ENCODE measurements at regions not wholly inside any gene's neighbourhood (a gene's known extent, or its start where the extent isn't known, plus 50 kb on each side); places are given as distances from the start of the nearest gene placed in this dataset.

GRCh38 chr4:19924761-19925160 lies 326.9 kb upstream of the SLIT2 start:
- no TSS peak for BruUV-seq (replicated peaks)
- H3K79me2 ChIP-seq (ENCODE audit: insufficient read depth, low read length) = no peaks in the 10 kb centered on the region
- no peak for FAIRE-seq
- H3K27ac ChIP-seq (ENCODE audit: extremely low read length, insufficient read depth, low read length) = no peak overlapping the region
- H3K4me3 ChIP-seq (replicated peaks in 1 of 3; ENCODE audit: insufficient read depth in 1 of 3, low read depth in 2 of 3, low read length in 3 of 3) = no peak overlapping the region
- H4K20me1 ChIP-seq (ENCODE audit: insufficient read depth, low read length) = no peaks in the 10 kb centered on the region
- H2AFZ ChIP-seq (ENCODE audit: low read length) = no peak overlapping the region
- H3K27me3 ChIP-seq (ENCODE audit: control insufficient read depth in 1 of 2, insufficient read depth in 2 of 2, low read length in 2 of 2) = no peaks in the 10 kb centered on the region
- no peak overlapping the region for H3K9ac ChIP-seq (ENCODE audit: insufficient read depth, low read depth, low read length)
- intact Hi-C loops (cut with micrococcal nuclease; ENCODE audit: unreplicated experiment) = no loop called here
- H3K4me1 ChIP-seq (ENCODE audit: insufficient read depth, low read length) = no peaks in the 10 kb centered on the region
- in situ Hi-C loops (cut with HindIII; ENCODE audit: extremely low pct_ligation_motif_present, low pct_unique_long_range_greater_than_20kb) = no loop called here
- DNase-seq (ENCODE audit: low spot score) = no peak
- CTCF ChIA-PET (ENCODE audit: low intra/inter-chr PET ratio, low total read pairs) = no interaction called here
- ATAC-seq = no peak
- POLR2A ChIA-PET = no interaction called here
- no peaks in the 10 kb centered on the region for H3K36me3 ChIP-seq (replicated peaks in 1 of 2; ENCODE audit: control insufficient read depth in 1 of 2, insufficient read depth in 2 of 2, low read length in 2 of 2)
- H3K4me2 ChIP-seq (ENCODE audit: low read depth, low read length) = no peak overlapping the region
- peaks cover 93% of the 10 kb centered on the region for H3K9me3 ChIP-seq (ENCODE audit: low read length)
- WGBS (ENCODE audit: low lambda C conversion rate) = 0% methylated on average over 1 of the region's 1 CpG
- TF ChIP-seq HCFC1 (IDR thresholded peaks at IDR 0.05; ENCODE audit: low read depth, low read length) (no peak), ZNF703 (CRISPR knock-in tag; IDR thresholded peaks at IDR 0.05; ENCODE audit: borderline replicate concordance) (no peak), IKZF4 (CRISPR knock-in tag; IDR thresholded peaks at IDR 0.05; ENCODE audit: borderline replicate concordance, low read depth, not compliant biosample characterization) (no peak), CEBPZ (IDR thresholded peaks at IDR 0.05; ENCODE audit: low read length) (no peak), PAXIP1 (CRISPR knock-in tag; conservative IDR thresholded peaks at IDR 0.05) (no peak), KDM1A (CRISPR knock-in tag; IDR thresholded peaks at IDR 0.05) (no peak), SNRNP70 (IDR thresholded peaks at IDR 0.05; ENCODE audit: low read depth, low read length) (no peak), ZNF776 (CRISPR knock-in tag; IDR thresholded peaks at IDR 0.05) (no peak), HNF1A (IDR thresholded peaks at IDR 0.05; ENCODE audit: low read depth) (no peak), HNF1A (CRISPR knock-in tag; IDR thresholded peaks at IDR 0.05; ENCODE audit: borderline replicate concordance) (no peak), ZNF230 (CRISPR knock-in tag; IDR thresholded peaks at IDR 0.05) (no peak), KDM6A (CRISPR knock-in tag; IDR thresholded peaks at IDR 0.05; ENCODE audit: low read depth) (no peak), ZNF205 (CRISPR knock-in tag; IDR thresholded peaks at IDR 0.05) (no peak), ZNF430 (CRISPR knock-in tag; IDR thresholded peaks at IDR 0.05) (no peak), RFXANK (CRISPR knock-in tag; IDR thresholded peaks at IDR 0.05) (no peak)

Measured in HepG2 (cell line).